ACHN (cell line): ENCODE measurements at regions not wholly inside any gene's neighbourhood (a gene's known extent, or its start where the extent isn't known, plus 50 kb on each side); places are given as distances from the start of the nearest gene placed in this dataset.

ENCODE experiments used
- DNase-seq: peaks from one replicate; pipeline ENCODE4 v3.0.0-alpha.2; 2015
- in situ Hi-C: cut with HindIII; loops from 2 replicates; pipeline ENCODE4 v1.10.0; 2017; ENCODE audit warnings: low sequenced_read_pairs, low pct_ligation_motif_present, low pct_unique_long_range_greater_than_20kb

DNA sequence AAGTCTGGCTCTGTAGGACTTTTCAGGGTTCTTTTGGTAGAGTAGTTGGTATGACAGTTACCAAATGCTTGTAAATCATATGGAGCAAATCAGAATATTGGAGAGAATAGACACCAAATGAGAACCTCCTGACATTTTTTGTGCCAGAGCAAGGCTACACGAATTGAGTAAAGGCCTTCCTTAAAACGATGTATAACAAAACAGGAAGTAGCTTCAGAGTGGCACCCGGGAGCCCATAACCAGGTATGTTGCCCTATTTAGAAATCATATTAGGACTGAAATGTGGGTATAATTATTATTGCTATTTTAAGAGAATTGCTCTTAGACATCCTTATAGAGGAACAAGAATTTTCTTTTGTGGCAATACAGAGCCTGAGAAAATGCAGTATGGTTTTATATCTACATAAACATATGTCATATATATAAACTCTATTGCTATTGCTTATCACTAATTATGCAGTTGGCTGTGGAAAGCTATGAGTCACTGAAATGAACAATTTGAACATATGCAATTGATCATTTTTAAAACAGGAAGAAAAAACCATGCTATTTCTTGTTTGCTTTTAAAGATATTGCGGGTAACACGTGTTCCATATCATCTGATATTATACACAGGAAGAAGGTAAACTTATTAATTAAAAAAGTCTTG is 197.4 kb upstream of the MTPN start:
- DNase-seq, result no peak
- in situ Hi-C loops, result no loop called here

DNA sequence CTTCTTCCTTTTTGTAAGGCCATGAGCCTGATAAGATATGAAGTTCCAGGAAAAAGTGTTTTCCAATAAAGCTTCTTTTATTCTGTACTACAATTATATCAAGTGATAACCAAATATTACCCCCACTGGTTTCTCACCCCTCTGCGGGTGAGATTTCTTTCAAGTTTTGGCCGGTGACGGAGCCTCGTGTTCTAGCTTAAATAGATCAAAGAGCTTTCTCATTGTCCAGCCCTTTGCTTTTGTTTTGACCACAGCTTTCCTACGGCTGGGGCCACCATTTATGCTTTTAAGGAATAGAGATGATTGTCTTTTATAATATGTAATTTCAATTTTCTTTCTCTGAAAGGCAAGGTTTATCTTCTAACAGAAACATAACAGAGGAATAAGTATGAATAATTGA is 196.7 kb upstream of the MTPN start:
- in situ Hi-C loops, result no loop called here

DNA sequence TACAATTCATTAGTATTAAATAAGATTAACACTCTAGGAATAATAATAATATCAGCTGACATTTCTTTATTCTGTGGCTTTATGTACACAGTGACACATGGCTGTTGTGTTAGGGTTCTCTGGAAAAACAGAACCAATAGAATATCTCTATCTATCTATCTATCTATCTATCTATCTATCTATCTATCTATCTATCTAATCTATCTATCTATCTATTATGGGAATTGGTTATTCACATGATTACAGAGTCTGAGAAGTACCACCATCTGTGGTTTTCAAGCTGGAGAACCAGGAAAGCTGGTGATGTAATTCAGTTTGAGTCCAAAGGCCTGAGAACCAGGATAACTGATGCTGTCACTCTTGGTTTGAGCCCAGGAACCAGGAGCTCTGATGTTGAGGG is 194.1 kb upstream of the MTPN start:
- in situ Hi-C loops, result no loop called here
- DNase-seq, result no peak

More for the DNA sequence above, 196.7 kb upstream of the MTPN start:
- DNase-seq, result no peak

DNA sequence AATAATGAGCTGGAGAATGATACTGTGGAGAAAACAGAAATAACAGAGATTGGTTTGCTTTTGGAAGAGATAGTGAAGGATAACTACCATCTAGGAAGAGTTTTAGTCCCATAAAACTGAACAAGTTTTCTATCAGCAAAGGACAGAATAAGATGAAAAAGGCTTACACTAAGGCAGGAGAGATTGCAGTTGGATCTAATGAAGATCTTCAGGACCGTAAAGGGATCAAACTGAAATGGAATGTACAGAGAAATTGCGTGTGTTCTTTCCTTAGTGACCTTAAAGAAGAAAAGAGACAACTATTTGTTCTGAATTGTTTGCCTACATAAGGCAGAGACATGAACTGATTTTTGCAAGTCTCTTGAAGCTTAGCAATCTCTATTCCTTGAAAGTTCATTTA is 191.7 kb upstream of the MTPN start:
- in situ Hi-C loops, result no loop called here
- no peak for DNase-seq

DNA sequence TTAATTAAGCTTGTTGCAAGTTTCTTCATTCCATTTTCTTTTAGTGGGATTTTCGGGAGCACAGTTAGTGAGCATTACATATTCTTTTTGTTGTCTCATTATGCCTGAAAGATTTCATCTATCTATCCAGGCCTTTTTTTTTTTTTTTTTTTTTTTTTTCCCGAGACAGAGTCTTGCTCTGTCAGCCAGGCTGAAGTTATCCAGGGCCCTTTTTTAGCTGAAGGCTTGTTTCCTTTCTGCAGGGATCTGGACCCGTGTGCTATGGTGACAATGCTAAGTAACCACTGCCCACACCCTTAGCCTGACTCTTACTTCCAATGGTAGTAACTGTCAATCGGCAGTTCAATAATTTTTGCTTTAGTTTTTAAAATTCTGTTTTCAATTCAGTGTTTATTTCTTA is 190.8 kb upstream of the MTPN start:
- no peak for DNase-seq
- in situ Hi-C loops, result no loop called here

DNA sequence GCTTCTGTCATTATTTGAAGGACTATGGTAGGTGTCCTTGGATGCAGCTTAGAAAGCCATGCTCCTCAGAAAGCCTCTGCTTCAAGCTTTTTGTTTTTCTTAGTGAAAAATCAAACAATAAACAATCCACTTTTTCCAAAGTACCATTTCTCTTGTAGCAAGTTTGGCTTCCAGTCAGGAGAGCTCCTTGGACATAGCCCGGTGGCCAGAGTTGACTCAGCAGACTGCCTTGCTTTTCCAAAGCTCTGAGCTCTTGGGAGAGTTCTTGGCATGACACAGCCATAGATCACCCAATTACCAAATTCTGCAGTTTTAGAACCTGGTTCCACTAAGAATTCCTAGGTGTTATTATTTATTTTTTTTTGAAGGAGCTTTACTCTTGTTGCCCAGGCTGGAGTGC is 189.4 kb upstream of the MTPN start:
- in situ Hi-C loops, result no loop called here
- no peak for DNase-seq

DNA sequence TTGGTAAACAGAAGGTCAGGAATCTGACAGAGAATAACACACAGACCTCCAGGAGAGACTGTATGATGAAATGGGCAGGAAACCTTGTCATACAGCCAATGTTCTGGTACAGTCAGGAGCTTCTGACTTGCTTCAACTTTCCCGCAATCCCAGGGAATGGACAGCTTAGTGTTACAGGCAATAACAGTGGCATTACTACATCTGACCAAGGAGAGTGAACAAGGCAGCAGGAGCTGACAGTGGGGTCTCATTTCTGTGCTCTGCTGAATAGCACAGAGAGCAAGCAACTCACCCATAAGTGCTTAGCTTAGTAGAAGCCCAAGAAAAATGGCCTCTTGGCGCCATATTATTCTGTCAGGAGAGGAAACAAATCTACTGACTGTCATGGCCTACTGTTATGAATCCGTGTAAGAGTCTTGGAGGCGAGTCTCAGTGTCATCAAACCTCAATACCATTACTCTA is 186.2 kb upstream of the MTPN start:
- in situ Hi-C loops, result no loop called here
- DNase-seq, result no peak

DNA sequence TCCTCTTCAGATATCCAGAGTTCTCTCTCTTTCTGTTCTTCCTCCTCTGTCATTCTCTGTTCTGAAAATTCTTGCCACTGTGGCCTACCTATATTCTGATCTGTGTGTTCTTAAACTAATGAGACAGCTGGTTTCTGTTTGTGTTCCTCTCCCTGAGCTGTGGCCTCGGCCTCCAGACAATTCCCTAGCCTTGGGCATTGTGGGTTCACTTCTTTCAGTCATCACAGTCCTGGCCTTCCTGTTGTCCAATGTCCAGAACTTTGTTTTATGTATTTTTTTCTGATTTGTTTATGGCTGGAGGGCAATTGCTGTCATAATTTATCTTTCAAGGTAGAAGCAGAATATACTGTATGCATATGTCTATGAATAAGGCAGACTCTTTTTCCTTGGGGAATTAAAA is 173.2 kb upstream of the MTPN start:
- in situ Hi-C loops, result no loop called here

DNA sequence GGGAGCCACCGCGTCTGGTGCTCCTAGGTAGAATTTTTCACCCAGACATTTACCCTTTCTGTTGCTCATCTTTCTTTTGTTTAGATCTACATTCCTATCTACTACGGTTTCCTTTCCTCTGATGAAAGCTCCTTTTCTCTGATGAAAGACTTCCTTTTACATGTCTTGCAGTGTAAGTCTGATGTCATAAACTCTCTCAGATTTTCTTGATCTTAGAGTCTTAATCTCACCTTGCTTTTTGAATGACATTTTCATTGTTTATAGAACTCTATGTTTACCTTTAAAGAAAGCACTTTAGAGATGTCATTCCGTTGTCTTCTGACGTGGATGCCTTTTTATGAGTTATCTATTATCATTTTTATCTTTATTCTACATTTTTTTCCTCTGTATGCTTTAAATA is 171.8 kb upstream of the MTPN start:
- in situ Hi-C loops, result no loop called here
- no peak for DNase-seq

More for the DNA sequence above, 173.2 kb upstream of the MTPN start:
- DNase-seq, result no peak

DNA sequence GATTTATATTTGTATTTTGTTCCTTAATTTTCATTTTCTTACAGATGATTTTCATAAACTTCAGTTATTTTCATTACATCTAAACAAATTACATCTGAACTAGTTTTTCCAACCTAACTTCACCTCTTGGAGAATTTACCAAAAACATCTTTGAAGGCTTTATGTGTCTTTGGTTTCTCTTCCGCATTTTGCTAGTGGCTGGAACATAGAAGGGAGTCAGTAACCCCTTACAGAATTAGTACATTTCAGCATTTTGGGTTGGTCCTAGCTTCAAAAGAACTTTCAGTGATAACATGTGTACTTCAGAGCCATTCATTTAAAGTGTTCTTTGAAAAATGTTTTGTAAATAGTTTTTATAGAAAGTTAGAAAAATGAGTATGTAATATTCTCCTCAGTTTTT is 169.8 kb upstream of the MTPN start:
- in situ Hi-C loops, result no loop called here
- no peak for DNase-seq

DNA sequence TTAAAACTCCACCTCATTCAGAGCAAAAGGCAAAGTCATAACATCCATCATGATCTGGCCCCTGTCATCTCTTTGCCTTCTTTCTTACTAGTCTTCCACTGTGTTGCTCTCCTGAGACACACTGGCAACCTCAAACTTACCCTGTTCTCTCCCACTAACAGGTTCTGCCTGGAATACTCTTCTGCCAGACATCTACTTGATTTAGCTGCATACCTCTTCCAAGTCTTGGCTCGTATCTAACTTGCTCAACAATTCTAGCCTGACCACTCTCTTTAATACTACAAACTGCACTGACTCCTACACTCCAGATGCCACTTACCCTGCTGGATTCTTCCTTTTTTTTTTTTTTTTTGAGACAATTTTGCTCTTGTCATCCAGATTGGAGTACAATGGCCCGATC is 167.0 kb upstream of the MTPN start:
- no peak for DNase-seq
- in situ Hi-C loops, result no loop called here

DNA sequence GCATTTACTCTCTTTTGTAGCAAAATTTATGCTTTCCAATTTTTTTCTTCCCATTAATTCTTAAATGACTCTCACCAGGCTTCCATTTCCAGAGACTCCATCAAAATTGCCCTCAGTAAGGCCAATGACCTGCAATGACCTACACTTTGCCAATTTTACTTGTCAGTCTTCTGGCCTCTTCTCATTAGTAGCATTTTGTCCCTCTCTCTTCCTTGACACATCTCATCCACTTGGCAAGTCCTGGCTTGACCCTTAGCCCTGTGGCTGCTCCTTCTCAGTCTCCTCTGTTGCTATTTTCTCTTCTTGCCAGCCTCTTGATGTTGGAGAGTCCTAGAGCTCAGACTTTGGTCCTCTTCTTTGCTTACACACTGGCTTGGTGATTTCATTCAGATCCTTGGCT is 166.1 kb upstream of the MTPN start:
- in situ Hi-C loops, result no loop called here
- no peak for DNase-seq

DNA sequence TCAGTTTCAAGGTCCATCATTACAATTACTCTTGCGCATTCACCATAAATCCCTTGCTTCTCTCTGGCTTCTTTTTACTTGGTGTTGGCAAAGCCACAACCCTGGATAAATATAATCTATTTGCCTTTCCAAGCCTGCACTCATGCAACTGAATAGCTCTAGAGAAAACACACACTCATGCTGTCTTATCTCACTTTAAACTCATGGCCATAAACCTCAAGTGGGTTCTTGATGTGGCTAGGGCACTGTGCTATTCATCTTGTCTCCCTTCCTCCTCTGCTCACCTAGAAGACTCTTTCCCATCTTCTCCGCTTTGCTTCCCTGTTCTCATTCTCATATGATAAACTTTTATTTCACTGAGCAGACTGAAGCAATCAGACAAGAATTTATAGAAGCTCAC is 165.4 kb upstream of the MTPN start:
- no peak for DNase-seq
- in situ Hi-C loops, result no loop called here

DNA sequence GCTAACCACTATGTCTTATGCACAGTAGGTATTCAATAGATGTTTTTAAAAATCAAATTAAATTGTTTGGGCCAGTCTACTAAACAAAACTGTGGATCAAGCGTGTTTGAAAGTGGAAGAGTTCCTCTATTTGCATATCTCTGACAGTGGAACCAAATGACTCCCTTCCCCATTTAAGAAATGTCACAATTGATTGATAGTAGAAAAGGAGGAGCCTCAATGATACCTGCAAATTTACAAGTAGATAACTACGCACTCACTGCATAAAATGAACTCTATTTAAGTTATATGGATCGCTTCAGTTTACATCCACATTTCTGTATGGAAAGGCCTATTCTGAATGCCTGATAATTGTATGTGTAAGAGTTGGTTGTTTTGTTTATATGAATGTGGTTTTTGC is 163.3 kb upstream of the MTPN start:
- in situ Hi-C loops, result no loop called here
- DNase-seq, result no peak

DNA sequence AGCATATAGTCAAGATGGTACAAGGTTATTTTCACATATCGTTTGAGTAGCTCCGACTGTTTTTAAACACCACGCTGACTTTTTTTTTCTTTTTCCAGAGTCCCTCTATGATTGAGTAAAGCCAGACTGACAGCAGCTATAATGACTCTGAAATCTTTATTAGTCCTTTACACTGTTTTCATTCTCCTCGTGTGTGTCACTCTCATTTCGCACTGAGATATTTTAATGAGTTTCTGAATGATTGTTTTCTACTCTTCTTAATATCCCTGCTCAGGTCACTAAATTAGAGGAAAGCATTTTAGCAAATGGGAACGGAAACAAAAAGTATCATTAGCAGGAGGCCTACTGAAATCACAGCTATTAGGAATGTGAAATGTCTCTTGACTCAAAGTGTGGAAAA is 162.3 kb upstream of the MTPN start:
- no peak for DNase-seq
- in situ Hi-C loops, result no loop called here

DNA sequence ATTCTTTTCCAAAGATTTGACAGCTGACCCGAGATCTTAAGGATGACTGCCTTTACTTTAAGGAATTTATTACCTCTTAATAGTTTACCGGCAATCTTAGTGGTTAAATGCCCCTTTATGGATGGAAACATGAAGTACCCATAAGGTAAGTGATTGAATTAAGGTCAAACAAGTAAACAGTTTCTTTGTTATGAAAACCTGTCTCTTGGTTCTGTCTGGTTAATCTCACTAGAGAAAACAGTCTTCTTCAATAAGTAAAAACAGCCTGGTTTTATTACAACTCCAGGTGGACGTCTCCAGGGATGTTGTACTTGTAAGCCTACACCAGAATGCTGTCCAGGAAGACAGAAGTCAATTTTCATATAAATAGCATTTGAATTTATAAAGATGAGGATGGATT is 161.8 kb upstream of the MTPN start:
- DNase-seq, result no peak
- in situ Hi-C loops, result no loop called here

DNA sequence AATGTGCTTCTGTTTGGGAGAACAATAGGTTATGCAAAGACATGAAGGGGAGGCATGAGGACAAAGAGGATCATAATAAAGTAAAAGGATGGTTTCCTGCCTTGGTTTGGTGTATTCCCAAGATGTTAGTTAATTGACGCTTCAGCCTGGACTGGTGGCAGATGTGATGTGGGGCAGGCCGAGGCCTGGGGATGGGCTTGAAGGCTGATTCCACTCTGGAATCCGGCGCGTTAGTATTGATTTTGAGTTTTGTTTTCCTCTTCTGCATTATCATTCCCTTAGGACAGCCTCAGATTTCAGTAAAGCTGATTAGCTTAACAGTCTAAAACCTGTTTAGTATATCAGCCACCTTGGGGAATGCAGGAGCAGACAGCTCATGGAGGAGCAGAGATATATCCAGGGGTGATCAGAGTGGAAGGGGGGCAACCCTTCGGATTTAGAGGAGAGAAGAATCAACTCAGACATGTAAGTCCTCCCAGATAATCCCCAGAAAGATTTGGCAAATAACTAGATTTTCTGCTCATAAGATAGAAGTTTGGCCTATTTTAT is 159.8 kb upstream of the MTPN start:
- in situ Hi-C loops, result no loop called here

DNA sequence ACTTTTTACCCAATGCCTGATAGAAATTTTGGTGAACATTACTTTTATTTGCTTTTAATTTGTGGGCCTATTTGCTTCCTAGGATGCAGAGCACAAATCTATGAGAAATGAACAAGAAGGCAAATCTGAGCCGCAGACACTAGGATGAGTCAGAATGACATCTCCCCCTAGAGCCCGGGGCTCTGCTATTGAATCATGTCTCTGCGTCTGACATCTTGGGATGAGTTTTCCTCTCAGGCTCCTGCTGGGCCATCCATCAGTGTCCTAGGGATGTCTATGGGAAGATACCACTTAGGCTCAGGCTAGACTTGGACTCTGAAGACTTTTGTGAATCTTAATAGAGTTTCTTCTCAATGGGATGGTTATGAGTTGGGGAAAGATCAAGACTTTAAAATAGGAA is 157.3 kb upstream of the MTPN start:
- DNase-seq, result peak; percentile 11
- in situ Hi-C loops, result no loop called here

More for the DNA sequence above, 159.8 kb upstream of the MTPN start:
- DNase-seq, result no peak

DNA sequence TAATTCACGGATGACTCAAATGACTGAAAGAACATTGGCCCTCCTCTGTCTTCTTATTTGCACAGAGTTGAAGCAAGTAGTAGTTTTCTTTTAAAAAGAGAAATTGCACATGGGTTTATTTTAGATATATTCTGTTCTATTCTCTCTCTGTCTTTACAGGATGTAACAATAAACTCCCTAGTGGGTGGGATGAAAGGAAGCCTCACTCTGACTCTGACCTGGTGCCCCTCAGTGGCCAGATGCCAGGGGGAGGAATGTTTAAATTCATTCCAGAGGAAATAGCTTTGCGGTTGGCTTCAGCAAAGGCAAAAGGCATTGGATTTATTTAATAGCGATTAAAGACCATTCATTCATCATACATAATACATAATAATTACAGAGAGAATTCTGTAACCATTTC is 156.4 kb upstream of the MTPN start:
- in situ Hi-C loops, result no loop called here
- DNase-seq, result no peak

DNA sequence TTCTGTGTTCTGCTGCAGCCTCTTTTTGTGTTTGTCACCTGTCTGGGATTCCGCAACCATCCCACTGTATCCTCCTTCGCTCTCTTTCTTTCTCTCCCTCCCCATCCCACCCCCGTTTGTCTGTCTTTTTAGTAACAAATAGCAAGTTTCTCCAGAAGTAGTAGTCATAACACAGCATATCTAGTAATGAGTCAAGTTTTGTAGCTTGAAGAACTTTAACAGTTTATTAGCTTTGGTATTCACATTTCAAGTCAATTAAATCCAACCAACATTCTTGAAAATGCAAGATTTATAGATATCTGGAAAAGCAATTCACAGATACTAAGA is 154.1 kb upstream of the MTPN start:
- no peak for DNase-seq
- in situ Hi-C loops, result no loop called here
